Brain microvascular endothelial cell (primary cell): ENCODE measurements at regions not wholly inside any gene's neighbourhood (a gene's known extent, or its start where the extent isn't known, plus 50 kb on each side); places are given as distances from the start of the nearest gene placed in this dataset.
"Not testable (repeated sequence)": the region's sequence is repeated elsewhere in the genome, so short reads cannot be mapped to it uniquely, and the experiment has no call there.

ENCODE experiments used
- DNase-seq: peaks from one replicate; pipeline ENCODE4 v3.0.0-alpha.2; 2020
- H3K27ac ChIP-seq: fragments of 250-450 bp; sonication (Bioruptor Pico); 2 replicates; pipeline ENCODE4 v1.5.1; 2020; ENCODE audit warnings: mild to moderate bottlenecking, moderate library complexity
- H3K27me3 ChIP-seq: fragments of 250-450 bp; sonication (Bioruptor Pico); replicated peaks from 2 replicates; pipeline ENCODE4 v1.5.1; 2020; ENCODE audit warnings: mild to moderate bottlenecking
- H3K36me3 ChIP-seq: fragments of 250-450 bp; sonication (Bioruptor Pico); replicated peaks from 2 replicates; pipeline ENCODE4 v1.5.1; 2020; ENCODE audit warnings: mild to moderate bottlenecking
- H3K4me3 ChIP-seq: 2 replicates; pipeline ENCODE4 v1.5.1; 2011; ENCODE audit warnings: low read depth, mild to moderate bottlenecking, control low read depth, low read length, moderate library complexity
- in situ Hi-C: cut with HindIII; loops from 2 replicates; pipeline ENCODE4 v1.10.0; 2017; ENCODE audit warnings: low sequenced_read_pairs, low pct_ligation_motif_present
- TF ChIP-seq, protein P1 (sequence below): IDR thresholded peaks from 2 replicates; pipeline ENCODE4 v1.5.1; 2011; ENCODE audit warnings: low read depth, mild to moderate bottlenecking, moderate library complexity, low read length, control low read depth, inconsistent platforms; ENCODE audit errors: missing control alignments

DNA sequence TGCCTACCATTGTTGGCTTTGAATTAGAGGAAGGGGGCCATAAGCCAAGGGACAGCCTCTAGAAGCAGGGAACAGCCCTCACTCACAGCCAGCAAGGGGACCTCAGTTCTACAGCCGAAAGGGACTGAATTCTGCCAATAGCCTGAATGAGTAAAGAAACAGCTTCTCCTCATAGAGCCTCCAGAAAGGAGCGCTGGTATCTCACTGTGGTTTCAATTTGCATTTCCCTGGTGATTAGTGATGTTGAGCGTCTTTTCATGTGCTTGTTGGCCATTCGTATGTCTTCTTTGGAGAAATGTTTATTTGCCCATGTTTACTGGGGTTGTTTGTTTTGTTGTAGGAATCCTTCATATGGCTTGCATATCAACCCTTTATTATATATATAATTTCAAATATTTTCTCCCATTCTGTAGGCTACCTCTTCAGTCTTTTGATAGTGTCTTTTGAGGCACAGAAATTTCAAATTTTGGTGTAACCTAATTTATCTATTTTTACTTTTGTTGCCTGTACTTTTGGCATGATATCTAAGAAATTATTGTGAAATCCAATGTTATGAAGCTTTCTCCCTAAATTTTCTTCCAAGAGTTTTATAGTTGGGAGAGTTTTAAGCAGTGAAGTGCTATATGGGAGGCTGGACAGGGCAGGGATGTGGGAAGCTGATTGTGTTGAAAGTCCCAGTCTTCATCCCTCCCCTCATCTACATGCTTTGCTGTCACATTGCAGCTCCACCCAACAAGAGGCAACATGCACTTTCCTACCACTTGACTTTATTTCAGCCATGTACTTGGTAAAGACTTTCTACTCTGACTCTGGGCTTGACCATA, 57.1 kb upstream of the GPCPD1 start:
- DNase-seq, result no peak
- Histone ChIP-seq H3K27ac (no peak overlapping the region), H3K4me3 (no peak overlapping the region), H3K27me3 (no peaks in the 10 kb centered on the region), H3K36me3 (no peaks in the 10 kb centered on the region)
- TF ChIP-seq, protein P1, sequence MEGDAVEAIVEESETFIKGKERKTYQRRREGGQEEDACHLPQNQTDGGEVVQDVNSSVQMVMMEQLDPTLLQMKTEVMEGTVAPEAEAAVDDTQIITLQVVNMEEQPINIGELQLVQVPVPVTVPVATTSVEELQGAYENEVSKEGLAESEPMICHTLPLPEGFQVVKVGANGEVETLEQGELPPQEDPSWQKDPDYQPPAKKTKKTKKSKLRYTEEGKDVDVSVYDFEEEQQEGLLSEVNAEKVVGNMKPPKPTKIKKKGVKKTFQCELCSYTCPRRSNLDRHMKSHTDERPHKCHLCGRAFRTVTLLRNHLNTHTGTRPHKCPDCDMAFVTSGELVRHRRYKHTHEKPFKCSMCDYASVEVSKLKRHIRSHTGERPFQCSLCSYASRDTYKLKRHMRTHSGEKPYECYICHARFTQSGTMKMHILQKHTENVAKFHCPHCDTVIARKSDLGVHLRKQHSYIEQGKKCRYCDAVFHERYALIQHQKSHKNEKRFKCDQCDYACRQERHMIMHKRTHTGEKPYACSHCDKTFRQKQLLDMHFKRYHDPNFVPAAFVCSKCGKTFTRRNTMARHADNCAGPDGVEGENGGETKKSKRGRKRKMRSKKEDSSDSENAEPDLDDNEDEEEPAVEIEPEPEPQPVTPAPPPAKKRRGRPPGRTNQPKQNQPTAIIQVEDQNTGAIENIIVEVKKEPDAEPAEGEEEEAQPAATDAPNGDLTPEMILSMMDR, result no peak
- in situ Hi-C loops, result no loop called here

DNA sequence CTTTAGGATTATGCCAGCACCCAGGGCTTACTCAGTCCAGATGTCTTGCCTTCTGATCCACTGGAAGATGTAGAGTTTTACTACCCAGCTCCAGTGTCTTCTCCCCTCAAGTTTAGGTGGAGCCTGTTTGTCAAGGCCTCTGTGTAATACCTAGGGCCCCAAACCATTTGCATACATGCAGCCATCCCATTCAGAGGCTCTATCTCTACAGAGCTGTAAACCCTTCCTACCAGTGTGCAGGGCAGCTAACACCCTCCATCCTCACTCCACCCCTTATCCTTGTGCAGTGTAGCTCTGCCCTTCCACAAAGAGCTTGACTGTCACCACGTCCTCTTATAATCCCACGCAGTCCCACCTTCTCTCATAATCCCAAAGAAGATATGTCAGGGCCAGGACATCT, 54.6 kb upstream of the GPCPD1 start:
- H3K4me3 ChIP-seq, result no peak overlapping the region
- in situ Hi-C loops, result no loop called here
- no peak overlapping the region for H3K27ac ChIP-seq
- H3K27me3 ChIP-seq, result no peaks in the 10 kb centered on the region
- TF ChIP-seq, protein P1, result no peak
- DNase-seq, result no peak
- no peaks in the 10 kb centered on the region for H3K36me3 ChIP-seq

DNA sequence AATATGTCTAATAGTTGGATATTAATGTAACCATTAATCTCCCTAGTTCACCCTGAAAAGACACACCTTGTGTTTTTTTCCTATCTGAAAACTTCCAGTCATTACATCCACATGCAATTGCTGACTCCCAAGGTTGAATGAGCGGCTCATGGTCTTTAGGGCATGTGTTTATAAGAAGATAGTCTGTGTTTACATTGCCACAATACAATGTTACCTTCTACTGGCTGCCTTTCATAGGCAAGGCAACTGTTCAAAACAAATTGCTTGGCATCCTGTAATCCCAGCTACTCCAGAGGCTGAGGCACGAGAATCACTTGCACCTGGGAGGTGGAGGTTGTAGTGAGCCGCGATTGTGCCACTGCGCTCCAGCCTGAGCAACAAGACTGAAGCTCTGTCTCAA, 52.6 kb upstream of the GPCPD1 start:
- H3K27ac ChIP-seq, result no peak overlapping the region
- TF ChIP-seq, protein P1, result no peak
- no peak overlapping the region for H3K4me3 ChIP-seq
- in situ Hi-C loops, result no loop called here
- no peaks in the 10 kb centered on the region for H3K36me3 ChIP-seq
- no peaks in the 10 kb centered on the region for H3K27me3 ChIP-seq
- no peak for DNase-seq

DNA sequence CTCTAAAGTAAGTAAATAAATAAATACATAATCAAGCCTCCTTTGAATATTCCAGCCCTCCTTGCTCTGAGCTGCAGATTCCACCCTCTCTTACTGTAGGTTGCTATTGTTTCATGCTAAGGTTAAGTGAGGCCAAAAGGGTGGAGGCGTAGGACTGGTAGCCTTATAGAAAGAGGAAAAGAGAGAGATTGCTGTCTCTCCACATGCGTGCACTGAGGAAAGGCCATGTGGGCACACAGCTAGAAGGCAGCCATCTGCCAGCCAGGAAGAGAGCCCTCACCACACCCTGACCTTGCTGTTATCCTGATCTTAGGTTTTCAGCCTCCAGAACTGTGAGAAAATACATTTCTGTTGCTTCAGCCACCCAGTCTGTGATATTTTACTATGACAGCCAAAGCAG, 52.0 kb upstream of the GPCPD1 start:
- in situ Hi-C loops, result no loop called here
- H3K4me3 ChIP-seq, result no peak overlapping the region
- no peaks in the 10 kb centered on the region for H3K27me3 ChIP-seq
- TF ChIP-seq, protein P1, result no peak
- no peak for DNase-seq
- H3K27ac ChIP-seq, result no peak overlapping the region
- H3K36me3 ChIP-seq, result no peaks in the 10 kb centered on the region

DNA sequence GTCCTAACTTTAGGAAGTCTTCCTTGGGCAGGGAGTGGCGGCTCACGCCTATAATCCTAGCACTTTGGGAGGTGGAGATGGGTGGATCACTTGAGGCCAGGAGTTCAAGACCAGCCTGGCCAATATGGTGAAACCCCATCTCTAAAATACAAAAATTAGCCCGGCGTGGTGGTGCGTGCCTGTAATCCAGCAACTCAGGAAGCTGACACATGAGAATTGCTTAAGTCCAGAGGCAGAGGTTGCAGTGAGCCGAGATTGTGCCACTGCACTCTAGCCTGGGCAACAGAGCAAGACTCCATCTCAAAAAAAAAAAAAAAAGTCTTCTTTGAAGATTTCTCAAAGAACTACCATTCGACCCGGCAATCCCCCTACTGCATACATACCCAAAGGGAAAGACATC, 50.0 kb upstream of the GPCPD1 start:
- H3K36me3 ChIP-seq, H3K4me3 ChIP-seq, DNase-seq, H3K27ac ChIP-seq, in situ Hi-C loops, H3K27me3 ChIP-seq: not testable (repeated sequence)
